ENCODE measurements at regions not wholly inside any gene's neighbourhood (a gene's known extent, or its start where the extent isn't known, plus 50 kb on each side); places are given as distances from the start of the nearest gene placed in this dataset.

GRCh38 chr2:12809526-12809925 lies 92.8 kb downstream of the TRIB2 start:
- TF ChIP-seq, protein P1, sequence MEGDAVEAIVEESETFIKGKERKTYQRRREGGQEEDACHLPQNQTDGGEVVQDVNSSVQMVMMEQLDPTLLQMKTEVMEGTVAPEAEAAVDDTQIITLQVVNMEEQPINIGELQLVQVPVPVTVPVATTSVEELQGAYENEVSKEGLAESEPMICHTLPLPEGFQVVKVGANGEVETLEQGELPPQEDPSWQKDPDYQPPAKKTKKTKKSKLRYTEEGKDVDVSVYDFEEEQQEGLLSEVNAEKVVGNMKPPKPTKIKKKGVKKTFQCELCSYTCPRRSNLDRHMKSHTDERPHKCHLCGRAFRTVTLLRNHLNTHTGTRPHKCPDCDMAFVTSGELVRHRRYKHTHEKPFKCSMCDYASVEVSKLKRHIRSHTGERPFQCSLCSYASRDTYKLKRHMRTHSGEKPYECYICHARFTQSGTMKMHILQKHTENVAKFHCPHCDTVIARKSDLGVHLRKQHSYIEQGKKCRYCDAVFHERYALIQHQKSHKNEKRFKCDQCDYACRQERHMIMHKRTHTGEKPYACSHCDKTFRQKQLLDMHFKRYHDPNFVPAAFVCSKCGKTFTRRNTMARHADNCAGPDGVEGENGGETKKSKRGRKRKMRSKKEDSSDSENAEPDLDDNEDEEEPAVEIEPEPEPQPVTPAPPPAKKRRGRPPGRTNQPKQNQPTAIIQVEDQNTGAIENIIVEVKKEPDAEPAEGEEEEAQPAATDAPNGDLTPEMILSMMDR (IDR thresholded peaks at IDR 0.05): no peak
- TF ChIP-seq EZH2phosphoT487 (IDR thresholded peaks at IDR 0.05): no peak
